HEK293 (cell line): ENCODE measurements at regions not wholly inside any gene's neighbourhood (a gene's known extent, or its start where the extent isn't known, plus 50 kb on each side); places are given as distances from the start of the nearest gene placed in this dataset.

Experiments
- CTCF ChIA-PET: fragments of 350-600 bp; formaldehyde crosslinking; extraction: SDS; loops from one replicate; lab custom pipeline; 2021; ENCODE audit warnings: antibody characterized with exemption; lab: Yijun Ruan, JAX
- POLR2A ChIA-PET: fragments of 300-600 bp; formaldehyde crosslinking; extraction: SDS; loops from one replicate; lab custom pipeline; 2020; ENCODE audit warnings: antibody characterized with exemption, inconsistent platforms; lab: Yijun Ruan, JAX
- H3K27ac ChIP-seq: fragments of 200-500 bp; sonication (Bioruptor generic); 2 replicates; pipeline ENCODE4 v1.5.1; 2014; ENCODE audit warnings: low read depth, low read length, control low read depth, inconsistent platforms; ENCODE audit errors: extremely low read depth
- H3K36me3 ChIP-seq, 2 experiments: fragments of 200-500 bp in 1 of 2; sonication (Bioruptor generic) in 1 of 2; 1 replicate in 1 of 2; 2 replicates in 1 of 2; pipeline ENCODE4 v1.5.1; 2014 to 2017; ENCODE audit warnings: inconsistent platforms in 2 of 2, low read length in 2 of 2; ENCODE audit not compliant: control insufficient read depth in 2 of 2, insufficient read depth in 1 of 2
- H3K4me1 ChIP-seq: fragments of 200-500 bp; sonication (Bioruptor generic); 2 replicates; pipeline ENCODE4 v1.5.1; 2014; ENCODE audit warnings: mild to moderate bottlenecking, low read length, inconsistent platforms; ENCODE audit not compliant: control insufficient read depth, insufficient read depth
- H3K4me3 ChIP-seq: 2 replicates; pipeline ENCODE4 v1.5.1; 2011; ENCODE audit warnings: low read depth, mild to moderate bottlenecking, control low read depth, low read length, moderate library complexity
- H3K9me3 ChIP-seq: fragments of 200-500 bp; sonication (Bioruptor generic); 2 replicates; pipeline ENCODE4 v1.5.1; 2014; ENCODE audit warnings: low read depth, low read length, inconsistent platforms; ENCODE audit not compliant: control insufficient read depth, insufficient read depth
- GLI2 ChIP-seq: fragments of 450-650 bp; formaldehyde crosslinking; IDR thresholded peaks from 2 replicates; pipeline ENCODE4; 2017; ENCODE audit warnings: missing biosample characterization, missing genetic modification characterization, low read depth, borderline replicate concordance
- HOXD13 ChIP-seq: sonication (generic); formaldehyde crosslinking; IDR thresholded peaks from 2 replicates; pipeline ENCODE4 v1.8.0; 2022; ENCODE audit warnings: missing genetic modification reagents, borderline replicate concordance
- KLF8 ChIP-seq: fragments of 450-650 bp; formaldehyde crosslinking; IDR thresholded peaks from 2 replicates; pipeline ENCODE4 v1.5.1; 2016; ENCODE audit warnings: missing biosample characterization, missing genetic modification characterization
- MZF1 ChIP-seq: fragments of 450-650 bp; formaldehyde crosslinking; IDR thresholded peaks from 2 replicates; pipeline ENCODE4 v1.5.1; 2017; ENCODE audit warnings: missing biosample characterization, missing genetic modification characterization, borderline replicate concordance
- PRDM10 ChIP-seq: fragments of 450-650 bp; formaldehyde crosslinking; IDR thresholded peaks from 2 replicates; pipeline ENCODE4 v1.5.1; 2016; ENCODE audit warnings: missing biosample characterization, missing genetic modification characterization
- YY1 ChIP-seq: fragments of 450-650 bp; formaldehyde crosslinking; IDR thresholded peaks from 2 replicates; pipeline ENCODE4 v1.5.1; 2018; ENCODE audit warnings: missing biosample characterization, missing genetic modification characterization
- YY2 ChIP-seq: fragments of 450-650 bp; formaldehyde crosslinking; IDR thresholded peaks from 2 replicates; pipeline ENCODE4 v1.5.1; 2016; ENCODE audit warnings: missing biosample characterization, missing genetic modification characterization
- ZBTB21 ChIP-seq: fragments of 450-650 bp; formaldehyde crosslinking; IDR thresholded peaks from 2 replicates; pipeline ENCODE4 v1.5.1; 2017; ENCODE audit warnings: missing biosample characterization, missing genetic modification characterization
- ZFP37 ChIP-seq: fragments of 450-650 bp; formaldehyde crosslinking; IDR thresholded peaks from 2 replicates; pipeline ENCODE4 v1.5.1; 2016; ENCODE audit warnings: missing biosample characterization, missing genetic modification characterization
- ZNF157 ChIP-seq: fragments of 450-650 bp; formaldehyde crosslinking; IDR thresholded peaks from 2 replicates; pipeline ENCODE4 v1.5.1; 2016; ENCODE audit warnings: missing biosample characterization, missing genetic modification characterization
- ZNF16 ChIP-seq: fragments of 450-650 bp; formaldehyde crosslinking; IDR thresholded peaks from 2 replicates; pipeline ENCODE4 v1.5.1; 2016; ENCODE audit warnings: low read depth, missing biosample characterization, missing genetic modification characterization
- ZNF19 ChIP-seq: fragments of 450-650 bp; formaldehyde crosslinking; IDR thresholded peaks from 2 replicates; pipeline ENCODE4; 2016; ENCODE audit warnings: missing biosample characterization, missing genetic modification characterization, low read depth
- ZNF2 ChIP-seq: fragments of 450-650 bp; formaldehyde crosslinking; IDR thresholded peaks from 2 replicates; pipeline ENCODE4 v1.5.1; 2016; ENCODE audit warnings: missing biosample characterization, missing genetic modification characterization
- ZNF211 ChIP-seq: fragments of 450-650 bp; formaldehyde crosslinking; IDR thresholded peaks from 2 replicates; pipeline ENCODE4 v1.5.1; 2016; ENCODE audit warnings: low read depth, missing biosample characterization, missing genetic modification characterization
- ZNF416 ChIP-seq: fragments of 450-650 bp; formaldehyde crosslinking; IDR thresholded peaks from 2 replicates; pipeline ENCODE4 v1.5.1; 2016; ENCODE audit warnings: missing biosample characterization, missing genetic modification characterization
- ZNF423 ChIP-seq: fragments of 450-650 bp; formaldehyde crosslinking; IDR thresholded peaks from 2 replicates; pipeline ENCODE4 v1.5.1; 2016; ENCODE audit warnings: missing biosample characterization, missing genetic modification characterization
- ZNF561 ChIP-seq: fragments of 450-650 bp; IDR thresholded peaks from 2 replicates; pipeline ENCODE4 v1.5.1; 2018; ENCODE audit warnings: missing biosample characterization, missing genetic modification characterization, borderline replicate concordance
- ZNF580 ChIP-seq: fragments of 450-650 bp; formaldehyde crosslinking; IDR thresholded peaks from 2 replicates; pipeline ENCODE4 v1.5.1; 2016; ENCODE audit warnings: missing biosample characterization, missing genetic modification characterization
- ZNF596 ChIP-seq: fragments of 450-650 bp; IDR thresholded peaks from 2 replicates; pipeline ENCODE4 v1.5.0; 2018; ENCODE audit warnings: missing biosample characterization, mild to moderate bottlenecking, missing genetic modification characterization, moderate library complexity
- ZNF670 ChIP-seq: fragments of 450-650 bp; formaldehyde crosslinking; IDR thresholded peaks from 2 replicates; pipeline ENCODE4 v1.5.1; 2016; ENCODE audit warnings: missing biosample characterization, missing genetic modification characterization, low read depth
- ZNF843 ChIP-seq: fragments of 450-650 bp; formaldehyde crosslinking; IDR thresholded peaks from 2 replicates; pipeline ENCODE4 v1.5.1; 2016; ENCODE audit warnings: missing biosample characterization, missing genetic modification characterization
- ZSCAN23 ChIP-seq: fragments of 450-650 bp; formaldehyde crosslinking; IDR thresholded peaks from 2 replicates; pipeline ENCODE4 v1.5.1; 2016; ENCODE audit warnings: missing biosample characterization, missing genetic modification characterization
- TF ChIP-seq, protein P1 (sequence below): fragments of 450-650 bp; formaldehyde crosslinking; IDR thresholded peaks from 2 replicates; pipeline ENCODE4 v1.5.1; 2017; ENCODE audit warnings: missing biosample characterization, missing genetic modification characterization
- TF ChIP-seq, protein P2 (sequence below): fragments of 450-650 bp; formaldehyde crosslinking; IDR thresholded peaks from 2 replicates; pipeline ENCODE4 v1.5.1; 2017; ENCODE audit warnings: missing biosample characterization, missing genetic modification characterization
- TF ChIP-seq, protein P3 (sequence below): fragments of 450-650 bp; formaldehyde crosslinking; IDR thresholded peaks from 2 replicates; pipeline ENCODE4; 2016; ENCODE audit warnings: missing biosample characterization, missing genetic modification characterization
- TF ChIP-seq, protein P4 (sequence below): sonication (generic); formaldehyde crosslinking; IDR thresholded peaks from 2 replicates; pipeline ENCODE4 v1.8.1; 2022; ENCODE audit warnings: mild to moderate bottlenecking, moderate library complexity, missing genetic modification reagents

DNA sequence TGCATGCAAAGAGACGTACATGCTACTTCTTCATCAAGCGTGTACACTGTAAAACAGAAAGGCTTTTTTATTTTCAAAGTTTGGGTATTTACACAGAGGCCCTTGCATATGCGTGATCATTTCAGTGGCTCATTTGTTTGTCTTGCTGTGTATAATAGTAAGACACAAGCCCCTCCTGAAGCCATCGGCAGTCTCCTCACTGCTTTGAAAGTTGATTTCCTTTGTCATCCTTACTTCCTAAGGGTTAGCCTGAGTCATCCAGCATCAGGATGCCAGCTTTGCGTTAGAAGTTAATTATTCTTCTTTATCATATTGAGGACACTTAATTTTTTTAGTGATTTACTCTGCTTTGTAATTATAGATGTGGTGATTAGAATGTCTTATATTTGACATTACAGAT lies 72.5 kb upstream of the CTBP2 start:
- Histone ChIP-seq H3K9me3 (no peaks in the 10 kb centered on the region), H3K27ac (no peak overlapping the region), H3K4me1 (no peaks in the 10 kb centered on the region), H3K4me3 (no peak overlapping the region), H3K36me3 (no peaks in the 10 kb centered on the region)
- TF ChIP-seq ZNF596, result no peak
- TF ChIP-seq PRDM10 (tag by site-specific recombination), result no peak
- no peak for TF ChIP-seq ZNF16 (tag by site-specific recombination)
- TF ChIP-seq, protein P1, sequence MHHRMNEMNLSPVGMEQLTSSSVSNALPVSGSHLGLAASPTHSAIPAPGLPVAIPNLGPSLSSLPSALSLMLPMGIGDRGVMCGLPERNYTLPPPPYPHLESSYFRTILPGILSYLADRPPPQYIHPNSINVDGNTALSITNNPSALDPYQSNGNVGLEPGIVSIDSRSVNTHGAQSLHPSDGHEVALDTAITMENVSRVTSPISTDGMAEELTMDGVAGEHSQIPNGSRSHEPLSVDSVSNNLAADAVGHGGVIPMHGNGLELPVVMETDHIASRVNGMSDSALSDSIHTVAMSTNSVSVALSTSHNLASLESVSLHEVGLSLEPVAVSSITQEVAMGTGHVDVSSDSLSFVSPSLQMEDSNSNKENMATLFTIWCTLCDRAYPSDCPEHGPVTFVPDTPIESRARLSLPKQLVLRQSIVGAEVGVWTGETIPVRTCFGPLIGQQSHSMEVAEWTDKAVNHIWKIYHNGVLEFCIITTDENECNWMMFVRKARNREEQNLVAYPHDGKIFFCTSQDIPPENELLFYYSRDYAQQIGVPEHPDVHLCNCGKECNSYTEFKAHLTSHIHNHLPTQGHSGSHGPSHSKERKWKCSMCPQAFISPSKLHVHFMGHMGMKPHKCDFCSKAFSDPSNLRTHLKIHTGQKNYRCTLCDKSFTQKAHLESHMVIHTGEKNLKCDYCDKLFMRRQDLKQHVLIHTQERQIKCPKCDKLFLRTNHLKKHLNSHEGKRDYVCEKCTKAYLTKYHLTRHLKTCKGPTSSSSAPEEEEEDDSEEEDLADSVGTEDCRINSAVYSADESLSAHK (tag by site-specific recombination), result no peak
- TF ChIP-seq, protein P2, sequence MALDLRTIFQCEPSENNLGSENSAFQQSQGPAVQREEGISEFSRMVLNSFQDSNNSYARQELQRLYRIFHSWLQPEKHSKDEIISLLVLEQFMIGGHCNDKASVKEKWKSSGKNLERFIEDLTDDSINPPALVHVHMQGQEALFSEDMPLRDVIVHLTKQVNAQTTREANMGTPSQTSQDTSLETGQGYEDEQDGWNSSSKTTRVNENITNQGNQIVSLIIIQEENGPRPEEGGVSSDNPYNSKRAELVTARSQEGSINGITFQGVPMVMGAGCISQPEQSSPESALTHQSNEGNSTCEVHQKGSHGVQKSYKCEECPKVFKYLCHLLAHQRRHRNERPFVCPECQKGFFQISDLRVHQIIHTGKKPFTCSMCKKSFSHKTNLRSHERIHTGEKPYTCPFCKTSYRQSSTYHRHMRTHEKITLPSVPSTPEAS (tag by site-specific recombination), result no peak
- TF ChIP-seq ZNF211 (tag by site-specific recombination), result no peak
- no peak for TF ChIP-seq ZNF580
- TF ChIP-seq ZNF2 (tag by site-specific recombination), result no peak
- no peak for TF ChIP-seq GLI2 (tag by site-specific recombination)
- no peak for TF ChIP-seq ZNF19 (tag by site-specific recombination)
- TF ChIP-seq HOXD13 (CRISPR knock-in tag), result no peak
- no peak for TF ChIP-seq ZBTB21
- TF ChIP-seq ZNF157 (tag by site-specific recombination), result no peak
- TF ChIP-seq ZSCAN23 (tag by site-specific recombination), result no peak
- TF ChIP-seq ZNF416, result no peak
- TF ChIP-seq ZNF561, result no peak
- TF ChIP-seq, protein P3, sequence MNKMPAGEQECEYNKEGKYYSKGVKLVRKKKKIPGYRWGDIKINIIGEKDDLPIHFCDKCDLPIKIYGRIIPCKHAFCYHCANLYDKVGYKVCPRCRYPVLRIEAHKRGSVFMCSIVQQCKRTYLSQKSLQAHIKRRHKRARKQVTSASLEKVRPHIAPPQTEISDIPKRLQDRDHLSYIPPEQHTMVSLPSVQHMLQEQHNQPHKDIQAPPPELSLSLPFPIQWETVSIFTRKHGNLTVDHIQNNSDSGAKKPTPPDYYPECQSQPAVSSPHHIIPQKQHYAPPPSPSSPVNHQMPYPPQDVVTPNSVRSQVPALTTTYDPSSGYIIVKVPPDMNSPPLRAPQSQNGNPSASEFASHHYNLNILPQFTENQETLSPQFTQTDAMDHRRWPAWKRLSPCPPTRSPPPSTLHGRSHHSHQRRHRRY (tag by site-specific recombination), result no peak
- ChIA-PET POLR2A (no interaction called here), CTCF (no interaction called here)

DNA sequence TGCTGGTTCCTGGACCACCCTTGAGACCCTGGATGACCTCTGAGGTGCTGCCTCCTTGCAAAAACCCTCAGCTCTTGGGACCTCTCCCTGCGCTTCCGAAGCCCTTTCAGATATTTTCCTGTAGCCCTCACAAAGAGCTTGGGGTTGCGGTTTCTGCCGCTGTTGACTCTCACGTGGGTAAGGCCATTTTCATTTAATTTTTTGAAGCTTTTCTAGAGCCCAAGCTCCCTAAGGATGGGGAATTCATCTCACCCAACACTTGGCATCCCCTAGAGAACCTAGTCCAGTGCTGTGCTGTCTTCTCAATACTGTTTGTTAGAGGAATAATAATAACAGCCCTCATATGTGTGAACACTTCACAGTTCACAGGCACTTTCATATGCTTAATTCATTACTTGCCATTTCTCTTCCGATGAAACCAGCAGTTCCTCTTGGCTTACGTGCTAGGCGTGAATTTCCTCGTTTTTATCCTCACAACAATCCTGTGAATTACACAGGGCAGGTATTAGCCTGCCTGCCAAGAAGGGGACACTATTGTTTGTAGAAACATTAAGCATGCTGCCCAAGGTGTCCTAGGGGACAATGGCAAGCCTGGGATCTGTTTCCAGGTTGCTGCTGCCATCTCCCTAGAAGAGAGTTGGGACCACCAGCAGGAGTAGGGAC lies 71.6 kb upstream of the CTBP2 start:
- no peak for TF ChIP-seq ZFP37 (tag by site-specific recombination)
- no peak for TF ChIP-seq ZNF2 (tag by site-specific recombination)
- no peak for TF ChIP-seq ZNF843 (tag by site-specific recombination)
- no peak for TF ChIP-seq KLF8 (tag by site-specific recombination)
- no peak for TF ChIP-seq YY1
- no peak for TF ChIP-seq ZNF670 (tag by site-specific recombination)
- TF ChIP-seq ZNF423 (tag by site-specific recombination), result no peak
- TF ChIP-seq YY2 (tag by site-specific recombination), result no peak
- TF ChIP-seq, protein P4, sequence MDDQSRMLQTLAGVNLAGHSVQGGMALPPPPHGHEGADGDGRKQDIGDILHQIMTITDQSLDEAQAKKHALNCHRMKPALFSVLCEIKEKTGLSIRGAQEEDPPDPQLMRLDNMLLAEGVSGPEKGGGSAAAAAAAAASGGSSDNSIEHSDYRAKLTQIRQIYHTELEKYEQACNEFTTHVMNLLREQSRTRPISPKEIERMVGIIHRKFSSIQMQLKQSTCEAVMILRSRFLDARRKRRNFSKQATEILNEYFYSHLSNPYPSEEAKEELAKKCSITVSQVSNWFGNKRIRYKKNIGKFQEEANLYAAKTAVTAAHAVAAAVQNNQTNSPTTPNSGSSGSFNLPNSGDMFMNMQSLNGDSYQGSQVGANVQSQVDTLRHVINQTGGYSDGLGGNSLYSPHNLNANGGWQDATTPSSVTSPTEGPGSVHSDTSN (CRISPR knock-in tag), result no peak
- TF ChIP-seq MZF1 (tag by site-specific recombination), result no peak
- Histone ChIP-seq H3K27ac (no peak overlapping the region), H3K4me3 (no peak overlapping the region), H3K9me3 (no peaks in the 10 kb centered on the region), H3K4me1 (no peaks in the 10 kb centered on the region), H3K36me3 (no peaks in the 10 kb centered on the region)
- POLR2A ChIA-PET, result no interaction called here
- CTCF ChIA-PET, result interaction anchor here (0.6 kb wide), 1 partner anchor 225 kb away, joined by 3 read pairs; no protein-coding TSS in a partner anchor
